Thyroid gland (tissue), 4 donors: ENCODE measurements at regions not wholly inside any gene's neighbourhood (a gene's known extent, or its start where the extent isn't known, plus 50 kb on each side); places are given as distances from the start of the nearest gene placed in this dataset.

Experiments used
- CTCF ChIP-seq, 6 experiments: fragments of 200-600 bp in 3 of 6; fragments of 450-650 bp in 3 of 6; sonication (generic) in 3 of 6; IDR thresholded peaks; one replicate each; pipeline ENCODE4 v1.5.1; 2016 to 2019; ENCODE audit warnings: antibody characterized with exemption in 6 of 6, mild to moderate bottlenecking in 2 of 6, inconsistent platforms in 1 of 6, moderate library complexity in 1 of 6
- POLR2A ChIP-seq, 2 donors: fragments of 450-650 bp; IDR thresholded peaks; one replicate each; pipeline ENCODE4 v1.6.1; 2017; ENCODE audit warnings: antibody characterized with exemption in 2 of 2, mild to moderate bottlenecking in 2 of 2, moderate library complexity in 1 of 2

- TF ChIP-seq CTCF (IDR thresholded peaks at IDR 0.05) (no peak), POLR2A (IDR thresholded peaks at IDR 0.05) (no peak)
Measured at GRCh38 chr6:170032706-170033309, 258.1 kb downstream of the DLL1 start.
